ENCODE measurements at regions not wholly inside any gene's neighbourhood (a gene's known extent, or its start where the extent isn't known, plus 50 kb on each side); places are given as distances from the start of the nearest gene placed in this dataset.

GRCh38 chr11:128187835-128188234 lies 399.5 kb downstream of the ETS1 start:
- Mint-ChIP-seq H3K4me1 (ENCODE audit: low read depth) (peaks cover 29% of the 10 kb centered on the region), H3K4me3 (no peak overlapping the region), H3K27ac (no peak overlapping the region), H3K9me3 (ENCODE audit: insufficient read depth) (peaks cover 14% of the 10 kb centered on the region), H3K36me3 (ENCODE audit: low read depth) (no peaks in the 10 kb centered on the region), H3K27me3 (ENCODE audit: low read depth) (no peaks in the 10 kb centered on the region)
- no peak for ATAC-seq
- CTCF ChIA-PET: interaction anchor here (0.6 to 3.3 kb wide), 3 partner anchors 15 to 643 kb away, joined by 3 to 19 read pairs (median 3); no protein-coding TSS in a partner anchor
- POLR2A ChIA-PET: no interaction called here
- DNase-seq: no peak

- DNase-seq: no peak
- ATAC-seq: no peak
- POLR2A ChIA-PET: no interaction called here
- Mint-ChIP-seq H3K4me1 (ENCODE audit: low read depth) (peaks cover 33% of the 10 kb centered on the region), H3K27me3 (ENCODE audit: low read depth) (no peaks in the 10 kb centered on the region), H3K4me3 (no peak overlapping the region), H3K36me3 (ENCODE audit: low read depth) (no peaks in the 10 kb centered on the region), H3K9me3 (ENCODE audit: insufficient read depth) (peaks cover 14% of the 10 kb centered on the region), H3K27ac (no peak overlapping the region)
- CTCF ChIA-PET: interaction anchor here (0.6 to 3.3 kb wide), 2 partner anchors 15 to 29 kb away, joined by 3 to 19 read pairs; no protein-coding TSS in a partner anchor
Observed at GRCh38 chr11:128187377-128187776, 400.0 kb downstream of the ETS1 start.

DNA sequence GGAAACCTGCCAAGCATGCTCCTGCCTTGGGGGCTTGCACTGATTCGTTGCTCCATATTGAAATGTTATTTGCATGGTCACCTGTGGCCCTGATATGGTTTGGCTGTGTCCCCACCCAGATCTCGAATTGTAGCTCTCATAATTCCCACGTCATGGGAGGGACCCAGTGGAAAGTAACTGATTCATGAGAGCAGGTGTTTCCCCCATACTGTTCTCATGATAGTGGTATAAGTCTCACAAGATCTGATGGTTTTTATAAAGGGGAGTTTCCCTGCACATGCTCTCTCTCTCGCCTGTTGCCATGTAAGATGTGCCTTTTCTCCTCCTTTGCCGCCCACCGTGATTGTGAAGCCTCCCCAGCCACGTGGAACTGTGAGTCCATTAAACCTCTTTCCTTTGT lies 402.4 kb downstream of the ETS1 start:
- no peak overlapping the region for H3K4me3 Mint-ChIP-seq
- no peaks in the 10 kb centered on the region for H3K36me3 Mint-ChIP-seq (ENCODE audit: low read depth)
- ATAC-seq (no peak), DNase-seq (no peak)
- POLR2A ChIA-PET: no interaction called here
- CTCF ChIA-PET: no interaction called here
- H3K27me3 Mint-ChIP-seq (ENCODE audit: low read depth): no peaks in the 10 kb centered on the region
- H3K27ac Mint-ChIP-seq: no peak overlapping the region
- H3K9me3 Mint-ChIP-seq (ENCODE audit: insufficient read depth): peaks cover 14% of the 10 kb centered on the region
- peaks cover 26% of the 10 kb centered on the region for H3K4me1 Mint-ChIP-seq (ENCODE audit: low read depth)

GRCh38 chr11:128182844-128183243 lies 404.5 kb downstream of the ETS1 start:
- H3K27me3 Mint-ChIP-seq (ENCODE audit: low read depth): peaks cover 2% of the 10 kb centered on the region
- no peaks in the 10 kb centered on the region for H3K36me3 Mint-ChIP-seq (ENCODE audit: low read depth)
- CTCF ChIA-PET: interaction anchor here (0.7 to 3.8 kb wide), 13 partner anchors 11 to 649 kb away, joined by 3 to 25 read pairs (median 4); no protein-coding TSS in a partner anchor
- ATAC-seq: peak; percentile 61
- no peak overlapping the region for H3K27ac Mint-ChIP-seq
- peaks cover 14% of the 10 kb centered on the region for H3K9me3 Mint-ChIP-seq (ENCODE audit: insufficient read depth)
- no peak overlapping the region for H3K4me3 Mint-ChIP-seq
- POLR2A ChIA-PET: interaction anchor here (0.6 kb wide), 1 partner anchor 120 kb away, joined by 3 read pairs; no protein-coding TSS in a partner anchor
- H3K4me1 Mint-ChIP-seq (ENCODE audit: low read depth): peaks cover 20% of the 10 kb centered on the region
- DNase-seq: no peak

DNA sequence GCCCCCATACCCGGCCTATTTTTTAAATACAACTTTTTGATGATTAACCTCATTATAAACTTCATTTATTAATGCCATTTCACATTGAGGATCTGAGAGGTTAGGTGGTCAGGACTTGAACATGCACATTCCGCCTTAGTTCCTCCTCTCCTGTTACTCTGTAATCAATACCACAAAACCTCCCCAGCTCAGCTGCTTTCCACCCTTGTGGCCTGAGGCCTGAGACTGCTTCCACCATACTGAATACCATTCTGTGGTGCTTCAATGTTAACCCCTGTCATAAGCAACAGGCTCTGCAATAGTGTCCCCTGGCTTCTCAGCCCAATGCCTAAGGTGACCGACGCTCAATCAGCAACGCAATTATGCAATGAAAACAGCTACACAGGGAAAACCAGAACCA lies 405.4 kb downstream of the ETS1 start:
- Mint-ChIP-seq H3K4me3 (no peak overlapping the region), H3K36me3 (ENCODE audit: low read depth) (no peaks in the 10 kb centered on the region), H3K27me3 (ENCODE audit: low read depth) (peaks cover 4% of the 10 kb centered on the region), H3K9me3 (ENCODE audit: insufficient read depth) (peaks cover 14% of the 10 kb centered on the region), H3K27ac (no peak overlapping the region), H3K4me1 (ENCODE audit: low read depth) (peaks cover 20% of the 10 kb centered on the region)
- ATAC-seq: no peak
- ChIA-PET POLR2A (no interaction called here), CTCF (interaction anchor here (0.7 to 3.8 kb wide), 10 partner anchors 10 to 450 kb away, joined by 3 to 25 read pairs (median 4); no protein-coding TSS in a partner anchor)
- no peak for DNase-seq

- no peak for DNase-seq
- Mint-ChIP-seq H3K4me1 (ENCODE audit: low read depth) (peaks cover 20% of the 10 kb centered on the region), H3K4me3 (no peak overlapping the region), H3K36me3 (ENCODE audit: low read depth) (no peaks in the 10 kb centered on the region), H3K27me3 (ENCODE audit: low read depth) (peaks cover 4% of the 10 kb centered on the region), H3K27ac (no peak overlapping the region), H3K9me3 (ENCODE audit: insufficient read depth) (peaks cover 10% of the 10 kb centered on the region)
- ATAC-seq: no peak
- CTCF ChIA-PET: interaction anchor here (0.8 to 3.8 kb wide), 6 partner anchors 9 to 650 kb away, joined by 3 to 25 read pairs (median 10); no protein-coding TSS in a partner anchor
- POLR2A ChIA-PET: no interaction called here
Observed at GRCh38 chr11:128181088-128181480, 406.3 kb downstream of the ETS1 start.

- ChIA-PET CTCF (interaction anchor here (0.7 to 3.8 kb wide), 8 partner anchors 8 to 651 kb away, joined by 3 to 25 read pairs (median 6); no protein-coding TSS in a partner anchor), POLR2A (no interaction called here)
- no peak for ATAC-seq
- peaks cover 5% of the 10 kb centered on the region for H3K9me3 Mint-ChIP-seq (ENCODE audit: insufficient read depth)
- H3K36me3 Mint-ChIP-seq (ENCODE audit: low read depth): no peaks in the 10 kb centered on the region
- no peak overlapping the region for H3K27ac Mint-ChIP-seq
- DNase-seq: no peak
- H3K27me3 Mint-ChIP-seq (ENCODE audit: low read depth): peaks cover 4% of the 10 kb centered on the region
- no peak overlapping the region for H3K4me3 Mint-ChIP-seq
- H3K4me1 Mint-ChIP-seq (ENCODE audit: low read depth): peaks cover 20% of the 10 kb centered on the region
Observed at GRCh38 chr11:128180441-128181087, 406.8 kb downstream of the ETS1 start.

GRCh38 chr11:128179512-128179911 lies 407.8 kb downstream of the ETS1 start:
- ATAC-seq (no peak), DNase-seq (no peak)
- no peak overlapping the region for H3K27ac Mint-ChIP-seq
- H3K27me3 Mint-ChIP-seq (ENCODE audit: low read depth): peaks cover 4% of the 10 kb centered on the region
- POLR2A ChIA-PET: no interaction called here
- CTCF ChIA-PET: interaction anchor here (1.2 to 2.5 kb wide), 6 partner anchors 20 to 652 kb away, joined by 3 to 16 read pairs (median 6); no protein-coding TSS in a partner anchor
- H3K9me3 Mint-ChIP-seq (ENCODE audit: insufficient read depth): no peaks in the 10 kb centered on the region
- peaks cover 20% of the 10 kb centered on the region for H3K4me1 Mint-ChIP-seq (ENCODE audit: low read depth)
- no peaks in the 10 kb centered on the region for H3K36me3 Mint-ChIP-seq (ENCODE audit: low read depth)
- no peak overlapping the region for H3K4me3 Mint-ChIP-seq

GRCh38 chr11:128179039-128179438 lies 408.3 kb downstream of the ETS1 start:
- Mint-ChIP-seq H3K4me3 (no peak overlapping the region), H3K36me3 (ENCODE audit: low read depth) (no peaks in the 10 kb centered on the region), H3K9me3 (ENCODE audit: insufficient read depth) (no peaks in the 10 kb centered on the region), H3K27me3 (ENCODE audit: low read depth) (peaks cover 4% of the 10 kb centered on the region), H3K4me1 (ENCODE audit: low read depth) (peaks cover 20% of the 10 kb centered on the region), H3K27ac (no peak overlapping the region)
- no peak for DNase-seq
- no peak for ATAC-seq
- POLR2A ChIA-PET: no interaction called here
- CTCF ChIA-PET: interaction anchor here (1.2 to 2.5 kb wide), 6 partner anchors 19 to 652 kb away, joined by 3 to 16 read pairs (median 6); no protein-coding TSS in a partner anchor

GRCh38 chr11:128174465-128175291 lies 412.7 kb downstream of the ETS1 start:
- no peaks in the 10 kb centered on the region for H3K4me1 Mint-ChIP-seq (ENCODE audit: low read depth)
- ATAC-seq (no peak), DNase-seq (no peak)
- ChIA-PET POLR2A (interaction anchor here (1.1 kb wide), 1 partner anchor 458 kb away, joined by 6 read pairs; no protein-coding TSS in a partner anchor), CTCF (interaction anchor here (0.7 to 13.1 kb wide), 6 partner anchors 15 to 656 kb away, joined by 3 to 206 read pairs (median 8); no protein-coding TSS in a partner anchor)
- no peak overlapping the region for H3K4me3 Mint-ChIP-seq
- H3K36me3 Mint-ChIP-seq (ENCODE audit: low read depth): no peaks in the 10 kb centered on the region
- no peaks in the 10 kb centered on the region for H3K9me3 Mint-ChIP-seq (ENCODE audit: insufficient read depth)
- no peak overlapping the region for H3K27ac Mint-ChIP-seq
- H3K27me3 Mint-ChIP-seq (ENCODE audit: low read depth): peaks cover 4% of the 10 kb centered on the region

DNA sequence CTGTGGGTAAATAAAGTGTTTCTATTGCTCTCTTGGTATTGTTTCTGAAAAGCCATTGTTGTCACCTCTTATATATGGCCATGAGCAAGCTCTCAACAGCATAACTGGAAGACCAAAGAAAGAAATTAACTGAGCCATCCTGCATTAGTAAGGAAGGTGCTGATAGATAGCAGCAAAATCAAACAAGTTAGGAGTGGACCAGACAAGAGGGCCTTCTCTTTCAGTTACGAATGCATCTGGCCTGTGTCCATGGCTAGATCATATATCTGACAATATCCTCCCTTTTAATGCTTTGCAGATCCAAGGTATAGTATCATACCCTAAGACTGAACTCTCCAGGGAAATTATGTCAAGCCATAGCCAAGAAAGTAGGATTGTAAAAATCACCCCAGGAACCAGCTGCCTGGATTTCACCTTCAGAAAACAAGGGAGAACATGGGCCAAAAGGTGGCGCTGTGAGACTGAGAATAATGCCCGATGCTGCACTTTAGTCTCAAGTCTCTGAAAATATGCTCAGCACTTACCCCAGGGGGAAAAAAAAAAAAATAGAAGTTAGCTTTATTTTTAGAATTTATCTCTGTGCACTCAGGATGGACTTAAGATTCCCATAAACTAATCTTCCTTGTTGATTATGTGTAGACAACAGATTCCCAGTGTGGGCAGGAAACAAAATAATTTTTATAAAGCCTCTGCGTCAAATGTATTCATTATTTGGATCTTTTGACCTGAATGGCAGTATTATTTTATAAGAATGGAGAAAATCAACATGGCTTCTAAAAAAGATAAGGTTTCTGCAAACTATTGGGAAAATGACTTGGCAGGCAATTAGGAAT lies 415.1 kb downstream of the ETS1 start:
- Mint-ChIP-seq H3K27ac (no peak overlapping the region), H3K9me3 (ENCODE audit: insufficient read depth) (no peaks in the 10 kb centered on the region), H3K4me3 (no peak overlapping the region), H3K4me1 (ENCODE audit: low read depth) (no peaks in the 10 kb centered on the region), H3K36me3 (ENCODE audit: low read depth) (no peaks in the 10 kb centered on the region), H3K27me3 (ENCODE audit: low read depth) (peaks cover 11% of the 10 kb centered on the region)
- CTCF ChIA-PET: interaction anchor here (0.6 to 13.1 kb wide), 62 partner anchors 9 to 732 kb away, joined by 3 to 206 read pairs (median 4); no protein-coding TSS in a partner anchor
- POLR2A ChIA-PET: interaction anchor here (0.6 to 1.3 kb wide), 4 partner anchors 116 to 346 kb away, joined by 3 to 5 read pairs (median 4); no protein-coding TSS in a partner anchor
- DNase-seq (peak; percentile 91), ATAC-seq (peak; percentile 86)

Data from activated CD8-positive, alpha-beta T cell treated with anti-CD3 and anti-CD28 coated beads, Interleukin-2, amount 10 ng/mL, durations not matched to agents 7 days and 5 days (primary cell).